B cell (primary cell): ENCODE measurements at regions not wholly inside any gene's neighbourhood (a gene's known extent, or its start where the extent isn't known, plus 50 kb on each side); places are given as distances from the start of the nearest gene placed in this dataset.

Experiments
- ATAC-seq: fragments of 200-7000 bp; cut with Tn5 transposase; one replicate; pipeline ENCODE4 v1.10.0; 2021; ENCODE audit warnings: low read depth, mild to moderate bottlenecking, moderate number of reproducible peaks, moderate library complexity
- CTCF ChIA-PET: fragments of 350-600 bp; sonication (Branson Sonifier 250); formaldehyde crosslinking; loops from one replicate; lab custom pipeline; 2021; ENCODE audit warnings: antibody characterized with exemption, inconsistent platforms; lab: Charles Lee
- POLR2A ChIA-PET: fragments of 350-600 bp; sonication (Branson Sonifier 250); formaldehyde crosslinking; loops from one replicate; lab custom pipeline; 2021; ENCODE audit warnings: antibody characterized with exemption; lab: Charles Lee
- DNase-seq: peaks from one replicate; pipeline ENCODE4 v3.0.0; 2013
- H2AFZ ChIP-seq: 2 replicates; pipeline ENCODE4 v1.6.1; 2012; ENCODE audit warnings: mild to moderate bottlenecking, low read depth, low read length; ENCODE audit not compliant: insufficient read depth, poor library complexity, severe bottlenecking
- H3K27ac ChIP-seq, 2 donors: 1 replicate in 1 of 2; 2 replicates in 1 of 2; pipeline ENCODE4 v1.5.1; 2012 to 2013; ENCODE audit warnings: low read length in 2 of 2, mild to moderate bottlenecking in 2 of 2, moderate library complexity in 1 of 2
- H3K27me3 ChIP-seq, 4 experiments: fragments of 200-600 bp in 1 of 4; sonication (generic) in 1 of 4; replicated peaks in 1 of 4; 1 replicate in 2 of 4; 2 replicates in 2 of 4; pipeline versions ENCODE4 v1.6.1 to v1.7.0; 2013 to 2016; ENCODE audit warnings: low read length in 3 of 4, mild to moderate bottlenecking in 2 of 4, mixed read lengths in 1 of 4, moderate library complexity in 1 of 4; ENCODE audit not compliant: insufficient read depth in 4 of 4, control insufficient read depth in 3 of 4; ENCODE audit errors: control extremely low read depth in 1 of 4
- H3K36me3 ChIP-seq, 2 experiments: replicated peaks in 1 of 2; 1 replicate in 1 of 2; 2 replicates in 1 of 2; pipeline versions ENCODE4 v1.6.1 to v1.7.1; 2013; ENCODE audit warnings: low read length in 1 of 2; ENCODE audit not compliant: insufficient read depth in 2 of 2, control insufficient read depth in 1 of 2; ENCODE audit errors: control extremely low read depth in 1 of 2, extremely low read depth in 1 of 2
- H3K4me1 ChIP-seq, 2 donors: fragments of 200-600 bp in 1 of 2; sonication (generic) in 1 of 2; 1 replicate in 1 of 2; 2 replicates in 1 of 2; pipeline versions ENCODE4 v1.5.1 to v1.6.1; 2013 to 2017; ENCODE audit warnings: low read length in 2 of 2; ENCODE audit not compliant: control insufficient read depth in 2 of 2, insufficient read depth in 2 of 2
- H3K4me2 ChIP-seq: replicated peaks from 2 replicates; pipeline ENCODE3; 2012; ENCODE audit warnings: mild to moderate bottlenecking, low read depth, low read length; ENCODE audit not compliant: poor library complexity, severe bottlenecking
- H3K4me3 ChIP-seq, 5 experiments: fragments of 200-600 bp in 1 of 5; sonication (generic) in 1 of 5; 1 replicate in 3 of 5; 2 replicates in 2 of 5; pipeline versions ENCODE4 v1.5.1 to v1.7.0; 2011 to 2016; ENCODE audit warnings: low read length in 4 of 5, mild to moderate bottlenecking in 4 of 5, low read depth in 2 of 5, control low read depth in 1 of 5, moderate library complexity in 1 of 5; ENCODE audit not compliant: insufficient read depth in 1 of 5; ENCODE audit errors: control extremely low read depth in 1 of 5, extremely low read depth in 1 of 5
- H3K79me2 ChIP-seq: fragments of 200-600 bp; sonication (generic); one replicate; pipeline ENCODE4 v1.6.0; 2016; ENCODE audit warnings: low read length; ENCODE audit not compliant: control insufficient read depth, insufficient read depth
- H3K9ac ChIP-seq: fragments of 200-600 bp; sonication (generic); 2 replicates; pipeline ENCODE4 v1.6.1; 2017; ENCODE audit warnings: mild to moderate bottlenecking, low read length, moderate library complexity
- H3K9me3 ChIP-seq, 3 donors: one replicate each; pipeline versions ENCODE4 v1.6.1 to v1.7.1; 2013; ENCODE audit warnings: low read length in 2 of 3; ENCODE audit not compliant: control insufficient read depth in 2 of 3, insufficient read depth in 1 of 3; ENCODE audit errors: control extremely low read depth in 1 of 3
- H4K20me1 ChIP-seq: 2 replicates; pipeline ENCODE4 v1.6.0; 2012; ENCODE audit warnings: mild to moderate bottlenecking, low read length; ENCODE audit not compliant: insufficient read depth, control insufficient read depth, poor library complexity, severe bottlenecking
- H3K27ac Mint-ChIP-seq: one replicate; pipeline ENCODE4 v1.8.0; 2021; ENCODE audit warnings: mixed read lengths
- H3K27me3 Mint-ChIP-seq: one replicate; pipeline ENCODE4 v1.8.0; 2021; ENCODE audit warnings: mixed read lengths
- H3K4me1 Mint-ChIP-seq: one replicate; pipeline ENCODE4 v1.8.0; 2021; ENCODE audit warnings: mixed read lengths
- H3K4me3 Mint-ChIP-seq: one replicate; pipeline ENCODE4 v1.8.0; 2021; ENCODE audit warnings: mixed read lengths
- H3K9me3 Mint-ChIP-seq: one replicate; pipeline ENCODE4 v1.8.0; 2022; ENCODE audit warnings: mixed read lengths; ENCODE audit not compliant: insufficient read depth
- CTCF ChIP-seq: fragments of 200-600 bp; IDR thresholded peaks from one replicate; pipeline ENCODE4 v1.8.0; 2022; ENCODE audit warnings: antibody characterized with exemption, mild to moderate bottlenecking
- EZH2 ChIP-seq: IDR thresholded peaks from 2 replicates; pipeline ENCODE4 v1.6.1; 2012; ENCODE audit warnings: borderline replicate concordance, low read depth, mild to moderate bottlenecking, moderate library complexity, low read length; ENCODE audit not compliant: insufficient read depth, poor library complexity, severe bottlenecking
- WGBS: methylation state at CpG from one replicate; pipeline ENCODE4 v1.1.5; 2013; ENCODE audit warnings: missing lambda C conversion rate; ENCODE audit not compliant: insufficient coverage; 5-methylcytosine and 5-hydroxymethylcytosine counted together
- intact Hi-C: fragments of 100-400 bp; cut with micrococcal nuclease; formaldehyde crosslinking; loops from one replicate; pipeline ENCODE4 v1.10.0; 2022

- no peak overlapping the region for H3K4me3 Mint-ChIP-seq
- intact Hi-C loops = no loop called here
- ATAC-seq = no peak
Observed at GRCh38 chr6:163808231-163808630, 393.7 kb downstream of the QKI start.

More at GRCh38 chr6:163808231-163808630, 393.7 kb downstream of the QKI start:
- Mint-ChIP-seq H3K27ac (no peak overlapping the region), H3K9me3 (no peaks in the 10 kb centered on the region), H3K4me1 (peaks cover 6% of the 10 kb centered on the region), H3K27me3 (no peaks in the 10 kb centered on the region)
- Histone ChIP-seq H3K79me2 (no peaks in the 10 kb centered on the region), H3K36me3 (no peaks in the 10 kb centered on the region), H3K9me3 (peaks cover 0 to 4% (median 0%) of the 10 kb centered on the region in 3 donors), H4K20me1 (no peaks in the 10 kb centered on the region), H3K4me2 (no peak overlapping the region), H3K9ac (no peak overlapping the region), H3K27ac (no peak overlapping the region), H3K27me3 (no peaks in the 10 kb centered on the region), H3K4me1 (peaks cover 2 to 5% of the 10 kb centered on the region in 2 donors), H2AFZ (no peak overlapping the region), H3K4me3 (no peak overlapping the region)
- no peak for DNase-seq
- ChIA-PET POLR2A (no interaction called here), CTCF (no interaction called here)
- 98% methylated on average over 4 of the region's 6 CpGs for WGBS
- TF ChIP-seq EZH2 (no peak), CTCF (no peak)
